ENCODE measurements at regions not wholly inside any gene's neighbourhood (a gene's known extent, or its start where the extent isn't known, plus 50 kb on each side); places are given as distances from the start of the nearest gene placed in this dataset.

GRCh38 chr5:1660511-1660910 lies 136.8 kb upstream of the LPCAT1 start:
- TF ChIP-seq, protein P1, sequence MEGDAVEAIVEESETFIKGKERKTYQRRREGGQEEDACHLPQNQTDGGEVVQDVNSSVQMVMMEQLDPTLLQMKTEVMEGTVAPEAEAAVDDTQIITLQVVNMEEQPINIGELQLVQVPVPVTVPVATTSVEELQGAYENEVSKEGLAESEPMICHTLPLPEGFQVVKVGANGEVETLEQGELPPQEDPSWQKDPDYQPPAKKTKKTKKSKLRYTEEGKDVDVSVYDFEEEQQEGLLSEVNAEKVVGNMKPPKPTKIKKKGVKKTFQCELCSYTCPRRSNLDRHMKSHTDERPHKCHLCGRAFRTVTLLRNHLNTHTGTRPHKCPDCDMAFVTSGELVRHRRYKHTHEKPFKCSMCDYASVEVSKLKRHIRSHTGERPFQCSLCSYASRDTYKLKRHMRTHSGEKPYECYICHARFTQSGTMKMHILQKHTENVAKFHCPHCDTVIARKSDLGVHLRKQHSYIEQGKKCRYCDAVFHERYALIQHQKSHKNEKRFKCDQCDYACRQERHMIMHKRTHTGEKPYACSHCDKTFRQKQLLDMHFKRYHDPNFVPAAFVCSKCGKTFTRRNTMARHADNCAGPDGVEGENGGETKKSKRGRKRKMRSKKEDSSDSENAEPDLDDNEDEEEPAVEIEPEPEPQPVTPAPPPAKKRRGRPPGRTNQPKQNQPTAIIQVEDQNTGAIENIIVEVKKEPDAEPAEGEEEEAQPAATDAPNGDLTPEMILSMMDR (IDR thresholded peaks at IDR 0.05; ENCODE audit: control extremely low read depth, extremely low read depth, low read depth, missing control alignments): no peak
- CTCF ChIA-PET: no interaction called here
- DNase-seq (ENCODE audit: extremely low spot score): no peak
- POLR2A ChIA-PET: no interaction called here

GRCh38 chr5:1660001-1660400 lies 136.2 kb upstream of the LPCAT1 start:
- CTCF ChIA-PET: no interaction called here
- POLR2A ChIA-PET: no interaction called here
- TF ChIP-seq, protein P1 (IDR thresholded peaks at IDR 0.05; ENCODE audit: control extremely low read depth, extremely low read depth, low read depth, missing control alignments): no peak
- DNase-seq (ENCODE audit: extremely low spot score): no peak

DNA sequence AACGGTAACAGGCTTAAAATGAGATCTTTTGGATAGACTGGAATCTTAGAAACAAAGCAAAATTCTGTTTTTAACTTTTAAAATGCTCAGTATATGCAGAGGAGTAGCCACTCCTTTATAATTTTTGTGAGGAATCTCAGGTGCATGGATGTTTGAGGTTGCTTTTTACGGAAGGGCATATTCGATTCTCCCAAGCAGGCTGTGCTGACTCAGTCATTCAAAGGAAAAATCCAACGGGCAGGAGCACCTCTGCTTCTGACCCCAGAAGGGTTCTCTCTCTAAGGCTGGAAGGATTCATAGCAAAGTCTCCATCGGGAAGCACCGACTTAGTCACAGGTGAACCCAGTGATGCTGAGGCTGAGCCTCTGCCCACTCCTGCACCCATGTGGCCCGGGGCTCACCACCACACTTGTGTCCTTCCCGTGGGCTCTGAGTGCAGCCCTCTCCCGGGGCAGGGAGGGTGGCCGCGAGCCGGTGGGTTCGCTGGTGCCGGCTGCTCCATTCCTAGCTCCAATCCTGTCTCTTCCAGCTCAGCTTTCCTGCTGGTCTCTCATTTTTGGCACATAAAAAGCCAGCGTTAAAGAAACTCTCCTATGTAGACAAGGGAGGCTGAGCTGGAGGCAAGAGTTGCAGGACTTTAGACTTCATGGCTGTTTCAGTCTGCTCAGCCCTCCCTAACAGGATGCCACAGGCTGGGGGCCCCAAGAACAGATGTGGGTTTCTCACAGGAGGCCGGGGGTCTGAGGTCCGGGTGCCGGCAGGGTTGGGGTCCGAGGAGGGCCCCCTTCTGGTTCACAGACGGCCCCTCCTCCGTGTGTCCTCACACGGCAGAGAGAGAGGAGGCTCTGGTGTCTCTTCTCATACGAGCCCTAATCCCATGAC lies 135.6 kb upstream of the LPCAT1 start:
- CTCF ChIA-PET: no interaction called here
- no peak for DNase-seq (ENCODE audit: extremely low spot score)
- POLR2A ChIA-PET: no interaction called here
- TF ChIP-seq, protein P1 (IDR thresholded peaks at IDR 0.05; ENCODE audit: control extremely low read depth, extremely low read depth, low read depth, missing control alignments): no peak

DNA sequence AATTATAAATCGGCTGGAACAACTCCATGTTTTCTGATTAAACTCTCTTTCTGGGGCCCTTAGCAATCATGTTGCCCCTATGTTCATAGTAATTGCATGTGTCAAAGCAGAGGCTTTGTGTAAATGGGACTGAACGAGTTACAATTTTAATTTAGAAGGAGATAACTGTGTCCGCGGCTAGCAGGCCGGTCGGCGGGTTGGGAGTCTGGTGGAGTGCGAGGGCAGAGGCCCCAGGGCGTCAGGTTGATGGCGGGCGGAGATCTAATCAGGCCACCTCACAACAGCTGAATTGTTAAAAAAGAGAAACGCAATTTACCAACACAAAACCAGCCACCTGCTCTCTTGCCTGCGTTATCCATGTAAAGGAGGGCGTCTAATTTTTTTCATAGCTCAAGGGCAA lies 134.9 kb upstream of the LPCAT1 start:
- TF ChIP-seq, protein P1 (IDR thresholded peaks at IDR 0.05; ENCODE audit: control extremely low read depth, extremely low read depth, low read depth, missing control alignments): no peak
- ChIA-PET CTCF (no interaction called here), POLR2A (no interaction called here)
- DNase-seq (ENCODE audit: extremely low spot score): no peak

DNA sequence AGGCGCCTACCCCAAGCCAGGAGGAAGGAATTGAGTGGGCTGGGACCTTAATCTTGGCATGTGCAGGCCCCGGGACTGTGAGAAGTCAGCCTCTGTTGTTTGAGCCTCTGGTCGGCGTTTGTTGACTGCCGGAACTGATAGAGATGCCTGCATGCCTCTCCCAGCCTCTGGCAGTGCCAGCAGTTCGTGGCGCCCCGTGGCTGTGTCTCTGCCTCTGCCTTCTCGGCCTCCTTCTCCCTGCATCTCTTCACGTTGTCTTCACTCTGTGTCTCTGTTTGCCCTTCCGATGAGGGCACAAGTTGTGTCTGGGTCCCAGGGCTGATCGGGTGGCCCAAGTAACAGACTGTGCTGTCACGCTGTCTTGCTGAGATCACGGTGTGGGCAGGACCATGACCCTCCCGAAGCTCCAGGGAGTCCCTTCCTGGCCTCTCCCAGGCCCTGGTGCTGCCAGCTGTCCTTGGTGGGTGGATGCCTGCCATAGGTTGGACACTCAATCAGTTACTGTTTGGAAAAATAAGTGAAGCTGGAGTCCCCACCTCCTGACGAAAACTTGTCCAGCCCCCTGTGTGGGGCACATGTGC lies 133.5 kb upstream of the LPCAT1 start:
- DNase-seq (ENCODE audit: extremely low spot score): no peak
- ChIA-PET POLR2A (no interaction called here), CTCF (interaction anchor here (1.2 kb wide), 1 partner anchor 12 kb away, joined by 5 read pairs; no protein-coding TSS in a partner anchor)
- TF ChIP-seq, protein P1 (IDR thresholded peaks at IDR 0.05; ENCODE audit: control extremely low read depth, extremely low read depth, low read depth, missing control alignments): no peak

DNA sequence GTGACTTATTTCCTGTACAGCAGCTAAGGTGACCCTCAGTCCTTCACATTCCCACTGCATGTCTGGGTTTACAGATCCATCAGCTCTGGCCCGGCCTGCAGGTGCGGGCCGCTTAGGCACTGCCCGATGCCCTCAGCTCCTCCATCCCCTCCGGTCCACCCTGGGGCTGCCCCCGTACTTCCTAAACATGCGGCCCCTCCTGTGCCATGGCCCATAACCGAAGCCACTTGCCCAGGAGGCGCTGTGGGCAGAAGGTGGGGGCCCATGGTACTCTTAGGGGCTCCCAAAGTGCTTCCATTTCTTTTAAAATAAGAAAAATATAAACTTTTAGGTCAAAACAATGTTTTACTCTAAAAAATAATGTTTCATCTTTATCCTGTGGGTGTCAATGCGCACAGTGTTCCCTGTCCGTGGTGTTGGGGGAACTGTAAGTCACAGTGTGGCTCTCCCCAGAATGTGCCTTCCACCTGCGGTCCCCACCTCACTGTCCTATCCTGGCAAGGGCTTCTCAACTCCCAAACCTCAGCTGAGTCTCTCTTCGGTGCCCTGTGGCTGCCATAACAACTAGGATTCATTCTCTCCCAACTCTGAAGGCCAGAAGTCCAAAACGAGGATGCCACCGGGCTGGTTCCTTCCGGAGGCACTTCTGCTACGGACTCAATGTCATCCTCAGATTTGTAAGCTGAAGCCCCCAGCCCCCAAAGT lies 132.7 kb upstream of the LPCAT1 start:
- POLR2A ChIA-PET: no interaction called here
- TF ChIP-seq, protein P1 (IDR thresholded peaks at IDR 0.05; ENCODE audit: control extremely low read depth, extremely low read depth, low read depth, missing control alignments): no peak
- CTCF ChIA-PET: interaction anchor here (1.2 to 2.2 kb wide), 2 partner anchors 15 to 488 kb away, joined by 3 to 10 read pairs; no protein-coding TSS in a partner anchor
- DNase-seq (ENCODE audit: extremely low spot score): no peak

All from GM10248 (cell line).